NCI-H345 (cell line): ENCODE measurements at regions not wholly inside any gene's neighbourhood (a gene's known extent, or its start where the extent isn't known, plus 50 kb on each side); places are given as distances from the start of the nearest gene placed in this dataset.
A peak's percentile ranks its signal among the peaks of the same experiment; 100 is the strongest.

Source experiments
- DNase-seq: peaks from one replicate; lab custom pipeline; 2025; lab: John Stamatoyannopoulos, UW

DNA sequence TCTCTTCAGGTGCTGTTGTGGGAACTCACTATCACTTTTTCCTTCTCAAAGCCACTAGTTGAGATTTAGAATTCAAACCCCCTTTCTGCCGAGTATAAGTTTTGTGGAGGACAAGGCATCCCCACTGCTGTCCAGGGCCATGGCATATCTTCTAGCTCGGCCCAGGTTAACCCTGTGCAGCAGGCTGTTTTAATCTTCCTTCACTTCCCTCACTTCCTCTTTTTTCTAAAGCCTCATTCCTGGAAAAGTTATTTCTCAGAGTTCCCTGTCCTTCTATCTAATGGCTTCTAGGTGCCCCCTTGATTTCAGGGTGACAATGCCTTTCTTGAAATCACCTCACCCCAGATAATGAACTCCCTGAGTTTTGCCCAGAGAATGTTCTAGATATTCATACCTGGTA is 222.3 kb downstream of the SNX10 start:
- DNase-seq = no peak

GRCh38 chr7:26514633-26515032 is 223.0 kb downstream of the SNX10 start:
- no peak for DNase-seq

DNA sequence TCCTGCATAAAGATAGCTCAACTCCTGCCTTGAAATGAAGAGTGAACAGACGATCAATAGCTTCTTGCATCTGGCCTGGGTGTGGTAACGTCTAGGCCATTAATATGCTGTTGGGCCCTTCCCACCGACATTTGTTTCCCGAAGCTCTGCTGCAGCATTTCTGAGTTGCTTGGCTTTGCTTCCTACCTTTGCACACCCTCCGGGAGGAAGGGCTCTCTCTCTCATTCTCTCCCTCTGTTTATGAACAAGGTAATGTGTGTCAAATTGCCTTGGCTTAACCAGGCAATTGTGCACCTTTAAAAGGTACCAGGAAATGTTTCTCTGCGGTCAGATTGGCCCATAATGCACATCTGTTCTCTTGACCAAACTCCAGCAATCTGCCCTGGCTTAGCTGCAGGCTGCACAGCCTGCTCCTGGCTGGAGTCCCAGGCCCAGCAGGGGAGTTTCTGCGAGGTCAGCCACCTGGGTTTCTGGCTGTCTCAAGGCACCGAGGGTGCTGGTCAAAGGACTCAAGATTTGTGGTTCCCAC is 223.7 kb downstream of the SNX10 start:
- peak; percentile 34 for DNase-seq

GRCh38 chr7:26520483-26520882 is 228.8 kb downstream of the SNX10 start:
- no peak for DNase-seq

- DNase-seq = no peak
Measured at GRCh38 chr7:26522633-26523032, 231.0 kb downstream of the SNX10 start.

GRCh38 chr7:26525398-26526264 is 234.0 kb downstream of the SNX10 start:
- peak; percentile 62 for DNase-seq

DNA sequence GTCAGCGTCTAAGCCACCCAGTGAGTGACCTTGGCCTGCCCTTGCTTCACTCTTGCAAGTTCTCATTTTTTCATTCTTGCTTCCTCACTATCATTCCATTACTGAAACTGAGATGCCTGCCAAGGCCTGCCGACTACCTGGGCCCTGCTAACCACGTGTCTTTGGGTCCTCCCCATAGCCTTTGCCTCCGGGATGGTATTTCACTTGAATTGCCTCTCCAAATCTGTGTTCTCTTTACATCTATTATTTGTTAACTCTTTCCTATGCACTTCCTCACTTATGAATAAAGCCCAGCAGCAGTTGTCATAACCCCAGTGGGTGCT is 234.6 kb downstream of the SNX10 start:
- DNase-seq = no peak

DNA sequence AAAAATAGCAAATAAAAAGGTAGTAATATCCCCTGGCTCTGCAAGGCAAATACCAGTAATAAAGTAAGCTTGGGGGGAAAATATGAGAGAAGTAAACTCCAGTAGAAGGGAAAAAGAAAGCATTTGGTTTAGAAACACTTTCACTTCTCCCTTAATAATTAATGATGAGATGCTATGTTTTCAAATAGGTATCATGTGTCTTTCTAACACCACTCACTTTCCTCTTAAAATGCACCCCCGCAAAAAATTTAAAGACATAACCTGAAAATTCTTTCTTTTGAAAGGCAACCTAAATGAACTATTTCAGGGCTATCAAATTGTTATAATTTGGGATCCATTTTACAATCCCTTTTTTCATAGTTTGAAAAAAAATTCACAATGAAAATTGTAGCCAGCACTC is 240.3 kb downstream of the SNX10 start:
- no peak for DNase-seq

GRCh38 chr7:26532471-26532870 is 240.8 kb downstream of the SNX10 start:
- DNase-seq = no peak

DNA sequence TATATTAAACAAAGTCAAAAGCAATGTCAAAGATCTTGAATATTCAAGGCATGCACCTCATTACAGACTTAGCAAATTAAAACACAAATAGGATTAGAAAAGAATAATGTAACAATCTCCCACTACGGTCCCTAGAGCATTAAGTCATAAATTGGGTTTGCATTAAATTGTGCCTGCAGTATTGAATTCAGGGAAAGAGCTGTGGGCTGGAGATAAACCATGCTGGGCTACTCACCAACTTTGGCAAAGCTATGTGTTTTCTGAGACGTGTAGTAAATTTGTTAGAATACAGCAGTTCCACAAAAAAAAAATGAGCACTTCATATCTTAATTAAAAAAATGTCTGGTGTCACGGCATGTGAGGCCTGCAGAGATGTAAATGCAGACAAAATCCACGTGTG is 241.6 kb downstream of the SNX10 start:
- DNase-seq = no peak

- DNase-seq = peak; percentile 67
Measured at GRCh38 chr7:26534649-26535482, 243.2 kb downstream of the SNX10 start.

- DNase-seq = peak; percentile 56
Measured at GRCh38 chr7:26535483-26536007, 243.9 kb downstream of the SNX10 start.

DNA sequence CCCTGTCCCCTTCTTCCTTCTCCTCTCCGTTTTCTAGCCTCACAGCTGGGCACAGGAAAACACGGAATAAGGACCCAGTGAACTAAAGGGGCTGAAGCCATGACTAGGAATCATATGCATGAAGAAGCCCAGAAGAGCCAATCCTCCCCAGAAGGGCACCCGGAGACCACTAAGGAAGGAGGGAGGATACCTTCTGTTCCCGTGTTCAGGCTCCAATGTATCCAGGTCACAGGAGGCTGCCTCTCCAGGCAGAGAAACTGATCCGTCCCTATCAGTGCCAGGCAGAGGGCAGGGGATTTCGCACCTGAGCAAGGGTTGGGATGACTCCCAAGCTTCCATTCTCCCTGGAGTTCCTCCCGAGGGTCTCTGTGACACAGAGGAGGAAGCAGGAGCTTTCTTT is 246.6 kb downstream of the SNX10 start:
- DNase-seq = no peak

GRCh38 chr7:26538689-26539088 is 247.0 kb downstream of the SNX10 start:
- no peak for DNase-seq

DNA sequence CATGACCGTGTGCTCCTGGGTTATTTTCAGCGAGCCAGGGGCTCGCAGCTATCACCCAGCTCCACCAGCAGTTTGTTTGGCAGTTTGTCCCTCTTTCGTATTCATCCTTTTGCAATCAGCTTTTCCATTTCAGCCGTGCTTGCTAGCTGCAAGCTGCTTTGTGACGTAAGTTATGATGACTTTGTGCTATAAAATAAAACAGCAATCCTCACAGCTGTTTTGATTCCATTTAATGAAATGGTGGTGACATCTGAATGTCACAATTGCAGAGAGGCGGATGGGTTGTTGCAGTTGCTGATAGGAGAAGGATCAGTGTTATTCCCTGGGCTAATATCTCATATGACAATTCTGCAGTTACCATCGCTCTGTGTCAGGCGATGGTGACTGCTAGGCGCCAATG is 251.7 kb downstream of the SNX10 start:
- DNase-seq = no peak

DNA sequence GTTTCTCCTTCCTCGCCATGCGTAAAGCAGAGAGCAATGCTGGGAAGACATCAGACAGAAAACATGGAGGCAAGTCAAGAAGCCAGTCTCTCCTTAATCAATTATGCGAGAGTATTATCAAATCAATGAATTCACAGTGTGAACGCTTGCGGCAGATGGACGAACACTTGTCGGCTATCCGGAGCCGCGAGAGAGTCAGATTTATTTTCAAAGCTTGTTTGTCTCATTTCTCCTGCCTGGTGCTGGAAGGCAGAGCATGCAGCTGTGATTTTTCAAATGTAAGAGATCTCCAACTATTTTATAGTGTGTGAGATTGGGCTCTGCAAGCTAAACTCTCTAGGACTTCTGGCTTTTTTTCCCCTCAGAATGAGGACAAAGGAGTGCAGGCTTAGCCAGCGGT is 252.3 kb downstream of the SNX10 start:
- no peak for DNase-seq

DNA sequence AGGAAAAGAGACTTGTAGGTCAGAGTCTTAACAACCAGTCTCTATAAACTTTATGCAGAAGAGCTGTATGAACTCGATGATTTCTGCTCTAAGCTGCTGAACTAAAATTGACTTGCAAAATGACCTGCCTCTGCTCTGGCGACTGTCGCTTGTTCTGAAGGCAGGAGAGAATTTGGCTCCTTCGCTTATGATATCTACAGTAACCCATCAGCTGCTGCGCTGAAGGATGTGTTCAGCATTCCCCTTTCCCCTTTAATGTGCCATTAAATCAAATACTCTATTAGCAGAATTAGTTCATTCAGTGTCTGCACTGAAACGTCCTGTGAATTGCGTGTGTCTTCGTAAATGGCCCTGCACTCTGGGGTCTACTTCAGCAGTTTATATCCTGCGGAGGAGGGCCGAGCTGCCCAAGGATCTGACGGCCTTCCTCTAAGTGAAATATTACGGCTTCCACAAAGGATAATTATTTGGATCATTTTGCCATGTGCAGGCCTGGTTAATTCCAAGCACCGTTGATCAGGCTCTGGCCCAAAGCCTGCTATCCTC is 254.9 kb downstream of the SNX10 start:
- no peak for DNase-seq

DNA sequence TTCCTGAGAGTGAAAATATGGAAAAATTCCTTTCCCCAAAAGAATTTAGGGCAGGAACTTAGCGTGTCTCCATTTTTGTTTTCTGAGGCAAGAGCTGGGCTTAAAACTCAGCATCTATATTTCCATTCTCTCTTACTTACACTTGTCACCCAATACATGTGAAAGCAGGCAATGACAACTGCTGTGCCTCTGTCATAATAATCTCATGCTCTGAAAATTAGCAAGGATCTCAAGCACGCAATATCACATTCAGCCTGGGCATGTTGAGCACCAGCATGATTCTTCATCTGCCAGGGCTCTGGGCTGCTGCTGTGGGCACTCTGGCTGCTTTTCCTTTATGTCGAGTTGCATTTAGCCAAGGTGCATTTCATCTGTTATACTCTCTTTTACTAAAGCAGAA is 255.5 kb downstream of the SNX10 start:
- no peak for DNase-seq

GRCh38 chr7:26549281-26549944 is 257.8 kb downstream of the SNX10 start:
- no peak for DNase-seq

GRCh38 chr7:26550492-26550891 is 258.8 kb downstream of the SNX10 start:
- no peak for DNase-seq

DNA sequence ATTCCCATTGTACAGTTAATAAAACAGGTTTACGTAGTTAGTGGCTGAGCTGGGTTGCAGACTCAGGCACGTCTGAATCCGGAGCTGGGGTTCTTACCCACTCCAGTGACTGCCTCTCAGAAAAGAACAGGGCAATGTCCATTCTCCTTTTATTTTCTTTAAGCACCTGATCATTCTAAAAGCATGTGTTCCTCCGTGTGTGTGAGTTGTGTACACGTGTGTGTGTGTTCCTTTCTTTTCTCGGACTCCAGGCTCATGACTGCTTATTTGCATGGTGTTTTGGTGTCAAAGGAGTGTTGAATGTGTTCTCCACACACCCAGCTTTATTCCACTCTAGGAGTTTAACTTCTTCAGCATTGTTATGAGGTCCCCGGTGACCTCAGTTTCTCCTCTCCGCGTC is 260.1 kb downstream of the SNX10 start:
- DNase-seq = no peak

DNA sequence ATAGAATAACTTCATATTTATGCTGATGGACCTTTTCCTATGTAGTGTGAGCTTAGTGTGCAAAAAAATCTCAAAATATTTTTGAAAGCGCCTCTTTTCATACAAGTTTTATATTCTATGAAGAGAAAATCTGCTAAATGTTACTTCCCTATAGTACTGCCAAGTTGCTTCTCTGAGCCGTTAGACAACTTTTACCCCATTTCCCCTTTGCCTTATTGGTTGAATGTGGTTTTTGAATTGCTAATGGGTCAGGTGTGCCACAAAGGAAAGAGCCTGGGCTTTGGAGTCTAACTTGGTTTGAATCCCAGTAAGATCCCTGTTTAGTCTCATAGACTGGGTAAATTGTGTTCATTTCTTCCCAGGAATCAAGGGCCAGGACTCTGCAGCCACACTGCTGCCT is 261.5 kb downstream of the SNX10 start:
- DNase-seq = no peak
